ENCODE measurements at regions not wholly inside any gene's neighbourhood (a gene's known extent, or its start where the extent isn't known, plus 50 kb on each side); places are given as distances from the start of the nearest gene placed in this dataset.

DNA sequence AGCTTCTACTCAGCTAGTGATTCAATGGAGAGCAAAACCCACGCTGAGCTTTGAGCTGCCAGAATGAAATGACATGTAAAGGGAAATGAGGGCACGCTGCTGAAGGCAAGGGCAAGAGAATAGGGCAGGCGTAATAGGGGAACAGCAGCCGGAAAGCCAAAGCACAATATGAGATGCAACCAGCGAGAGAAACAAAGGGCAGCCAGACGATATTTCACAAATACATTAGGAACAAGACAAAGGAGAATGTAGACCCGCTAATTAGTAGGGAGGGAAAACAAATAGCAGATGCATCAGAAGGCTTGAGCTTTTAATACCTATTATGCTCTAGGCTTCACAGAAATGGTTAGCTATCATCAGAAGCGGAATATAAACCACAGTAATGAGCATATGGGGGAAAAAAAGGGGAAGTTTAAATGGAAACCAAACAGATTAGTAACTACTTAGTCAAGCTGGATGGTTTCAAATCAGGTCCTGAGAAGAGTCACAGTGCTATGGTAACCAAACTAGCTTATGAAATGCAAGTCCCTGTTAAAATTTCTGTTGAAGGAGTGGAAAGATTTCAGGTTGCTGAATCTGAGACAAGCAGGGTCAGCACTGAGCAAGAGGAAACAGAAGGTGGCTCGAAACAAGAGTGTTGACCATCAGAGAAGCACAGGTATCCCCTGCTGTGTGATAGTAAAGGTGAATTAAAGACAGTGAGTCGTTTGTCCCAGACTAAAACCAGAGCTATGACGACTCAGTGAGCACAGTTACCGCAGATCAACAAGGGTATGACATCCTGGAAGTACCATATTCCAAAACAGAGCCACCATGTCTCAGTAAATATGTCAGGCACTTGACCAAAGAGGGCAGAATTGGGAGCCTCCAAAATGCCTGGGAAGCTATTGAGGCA, 496.9 kb upstream of the CELF2 start:
- DNase-seq, result no peak

GRCh38 chr10:10526846-10527245, 490.8 kb upstream of the CELF2 start:
- DNase-seq, result no peak

DNA sequence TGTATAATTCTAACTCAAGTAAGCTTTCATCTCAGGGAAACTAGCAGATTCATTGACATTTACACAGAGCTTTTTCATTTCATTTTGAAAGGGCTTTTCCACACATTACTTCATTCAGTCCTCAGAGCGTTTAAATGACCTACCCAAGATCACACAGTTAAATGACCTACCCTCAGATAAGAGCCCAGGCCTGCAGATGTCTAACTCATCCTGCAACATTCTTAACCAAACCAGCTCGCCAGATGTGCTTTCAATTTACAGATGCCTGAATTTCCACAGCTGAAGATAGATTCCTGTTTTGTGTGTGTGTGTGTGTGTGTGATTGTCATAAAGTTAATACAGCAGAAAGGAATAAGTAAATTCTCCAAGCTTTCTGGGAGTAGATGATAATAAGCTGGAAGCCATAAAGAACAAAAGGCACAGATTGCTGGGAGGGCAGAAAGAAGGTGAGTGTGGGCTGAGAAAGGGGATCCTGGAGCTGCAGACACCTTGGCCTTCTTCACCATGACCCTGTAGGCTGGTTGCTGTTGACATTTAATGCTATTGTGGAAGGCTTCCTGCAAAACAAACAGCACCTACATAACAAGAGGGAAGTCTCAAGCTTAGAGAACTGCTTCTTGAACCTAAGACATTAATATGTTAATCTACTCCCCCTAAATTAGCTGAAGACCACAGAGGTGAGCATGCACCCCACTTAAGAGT, 489.7 kb upstream of the CELF2 start:
- DNase-seq, result no peak

DNA sequence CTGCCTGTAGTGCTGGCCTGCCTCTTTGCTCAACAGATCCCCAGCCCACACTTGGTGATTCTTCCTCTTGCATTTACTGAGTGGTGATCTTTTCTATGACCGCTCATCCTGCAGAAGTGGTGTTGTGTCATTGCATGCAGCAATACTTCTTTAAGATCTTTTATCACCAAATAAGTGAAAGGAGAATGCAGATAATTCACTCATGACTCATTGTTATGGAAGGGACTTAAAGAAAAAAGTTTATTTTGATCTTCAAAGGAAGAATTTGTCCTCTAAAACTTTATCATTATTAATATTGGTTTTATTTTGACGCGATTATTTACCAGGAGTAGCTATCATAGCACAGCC, 489.1 kb upstream of the CELF2 start:
- no peak for DNase-seq

- no peak for DNase-seq
These were observed 487.4 kb upstream of the CELF2 start for GRCh38 chr10:10530313-10530712.

GRCh38 chr10:10532236-10532635, 485.4 kb upstream of the CELF2 start:
- DNase-seq, result no peak

DNA sequence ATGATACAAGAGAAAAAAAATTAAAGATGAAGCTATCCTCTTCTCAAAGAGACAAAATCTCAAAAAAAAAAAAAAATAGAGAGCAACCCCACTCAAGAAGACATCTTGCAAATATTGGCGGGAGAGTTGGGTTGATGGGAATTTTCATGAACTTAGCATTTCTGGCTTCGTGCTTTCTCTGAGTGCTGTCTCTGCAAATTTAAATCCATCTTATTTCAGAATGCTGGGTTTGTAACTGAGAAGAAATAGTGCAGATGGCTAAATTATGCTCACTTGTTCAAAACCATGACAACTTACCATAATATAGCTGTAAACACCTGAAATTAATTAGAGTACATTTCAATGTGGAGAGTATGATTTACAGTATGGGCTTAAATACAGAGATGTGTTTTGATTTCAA, 484.8 kb upstream of the CELF2 start:
- DNase-seq, result no peak

DNA sequence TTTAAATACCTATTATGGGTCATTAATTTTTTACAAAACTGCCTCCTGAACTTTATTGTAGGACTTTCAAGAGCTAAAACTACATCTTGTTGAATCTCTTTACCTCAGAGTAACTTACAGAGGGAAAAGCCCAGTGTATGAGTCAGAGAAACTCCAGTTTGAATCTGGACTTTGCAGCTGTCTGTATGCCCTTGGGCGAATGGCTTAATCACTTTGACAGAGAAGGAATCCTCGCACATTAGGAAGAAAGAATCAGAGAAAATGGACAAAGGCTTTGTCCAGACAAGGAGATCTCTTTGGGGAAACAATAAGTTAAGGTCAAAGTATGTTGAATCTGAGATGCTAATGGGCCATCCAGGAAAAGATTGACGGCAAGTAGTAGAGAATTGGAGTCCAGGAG, 484.2 kb upstream of the CELF2 start:
- no peak for DNase-seq

DNA sequence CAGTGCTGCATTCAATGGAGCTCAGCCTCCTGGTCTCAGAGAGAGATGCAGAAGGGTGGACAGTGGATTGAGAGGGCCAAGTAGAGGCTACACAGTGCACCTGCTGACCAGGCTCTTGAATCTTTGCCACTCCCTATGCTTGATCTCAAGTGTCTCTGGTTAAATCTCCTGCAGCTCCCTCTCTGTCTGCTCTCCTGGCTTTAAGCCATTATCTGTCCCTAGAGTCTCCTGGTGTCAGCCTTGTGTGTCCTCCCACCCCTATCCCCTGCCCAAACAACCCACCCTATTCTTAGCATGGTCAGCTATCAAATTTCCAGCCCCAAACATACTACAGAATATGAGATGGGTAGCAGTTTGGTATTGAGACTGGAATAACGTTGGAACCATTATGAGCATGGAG, 479.3 kb upstream of the CELF2 start:
- no peak for DNase-seq

DNA sequence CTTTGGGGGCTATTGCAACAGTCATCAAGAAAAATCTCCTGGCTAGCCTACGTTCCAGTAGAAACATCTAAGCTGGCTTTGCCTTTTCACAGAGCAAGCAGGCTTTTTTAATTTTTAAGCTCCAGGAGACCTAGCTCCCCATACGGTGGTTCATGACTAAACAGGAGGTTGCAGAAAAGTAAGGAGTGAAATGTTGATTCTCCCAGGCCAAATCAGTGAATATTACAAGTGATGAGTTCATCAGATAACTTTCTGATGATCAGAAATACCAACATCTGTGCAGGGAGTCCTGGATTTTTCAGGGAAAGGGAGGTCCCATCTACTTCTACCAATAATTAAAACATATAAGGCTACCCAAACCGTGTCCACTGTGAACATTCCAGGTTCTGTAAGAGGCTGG, 477.3 kb upstream of the CELF2 start:
- DNase-seq, result no peak

DNA sequence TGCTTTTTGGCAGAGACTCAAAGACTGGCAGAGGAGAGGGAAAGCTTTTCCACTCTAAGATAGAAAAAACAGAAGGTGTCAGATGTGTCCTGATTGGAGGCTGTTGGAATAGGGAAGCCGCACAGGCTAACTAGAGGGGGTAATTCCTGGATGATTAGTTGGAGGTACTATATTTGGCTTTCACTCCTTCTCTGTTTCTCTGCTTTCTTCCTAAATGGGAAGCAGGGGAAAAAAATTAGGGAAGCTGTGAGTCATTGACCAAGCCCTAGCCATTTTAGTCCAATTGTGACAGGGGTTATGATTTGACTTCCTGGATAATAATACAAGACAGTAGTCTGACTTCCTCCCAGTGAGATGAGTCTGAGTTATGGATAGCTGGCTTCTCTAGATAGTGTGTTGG, 475.2 kb upstream of the CELF2 start:
- DNase-seq, result no peak

DNA sequence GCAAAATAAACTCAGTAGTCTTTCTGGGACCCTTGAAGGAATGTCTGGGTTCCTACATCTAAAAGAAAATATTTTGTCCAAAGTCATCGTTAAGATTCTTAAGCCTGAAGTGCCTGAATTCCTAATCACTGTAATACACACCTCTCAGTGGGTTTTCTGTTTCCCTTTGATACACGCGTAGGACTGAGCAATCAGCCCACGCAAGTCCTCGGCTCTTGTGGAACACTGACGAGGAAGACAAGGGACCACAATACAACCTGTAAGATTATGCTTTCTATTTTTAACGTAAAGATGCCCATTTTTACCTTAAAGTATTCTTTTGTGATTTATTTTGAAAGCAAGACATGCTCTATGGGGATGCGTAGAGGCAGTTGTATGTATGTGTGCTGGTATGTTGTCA, 472.8 kb upstream of the CELF2 start:
- no peak for DNase-seq

- no peak for DNase-seq
These were observed 471.9 kb upstream of the CELF2 start for GRCh38 chr10:10545771-10546170.

DNA sequence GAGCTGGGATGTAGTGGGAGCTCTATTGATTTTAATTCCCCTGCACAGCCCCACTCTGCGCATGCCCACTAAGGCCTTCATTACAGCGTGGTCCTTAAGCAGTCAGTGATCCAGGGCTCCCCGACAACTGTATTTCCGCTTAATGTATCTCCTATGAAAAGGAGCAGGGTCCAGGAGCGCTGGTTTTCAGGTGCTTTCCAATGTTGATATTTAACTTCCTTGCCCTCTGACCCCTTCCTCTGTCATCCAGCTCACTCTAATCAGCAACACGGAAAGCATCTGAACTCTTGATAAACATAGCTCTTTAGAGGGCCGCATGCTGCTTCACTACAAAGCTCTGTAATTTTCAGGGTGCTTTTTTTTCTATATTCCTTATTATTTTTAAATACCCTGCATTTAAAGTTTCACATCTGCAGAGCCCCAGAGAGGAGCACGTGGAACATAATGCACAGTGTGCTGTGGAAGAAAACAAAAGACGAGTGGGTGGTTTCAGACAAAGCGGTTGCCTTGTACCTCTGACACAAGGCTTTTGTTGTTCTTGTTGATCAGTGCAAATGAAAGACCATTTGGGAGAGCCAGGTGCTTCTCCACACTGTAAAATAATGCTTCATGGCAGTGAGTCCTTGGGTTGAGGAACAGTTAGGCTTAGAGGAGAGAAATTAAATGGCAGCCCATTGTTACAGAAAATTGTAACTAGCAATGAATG, 465.9 kb upstream of the CELF2 start:
- DNase-seq, result no peak

GRCh38 chr10:10552948-10553347, 464.7 kb upstream of the CELF2 start:
- no peak for DNase-seq

- no peak for DNase-seq
These were observed 453.4 kb upstream of the CELF2 start for GRCh38 chr10:10564081-10564794.

DNA sequence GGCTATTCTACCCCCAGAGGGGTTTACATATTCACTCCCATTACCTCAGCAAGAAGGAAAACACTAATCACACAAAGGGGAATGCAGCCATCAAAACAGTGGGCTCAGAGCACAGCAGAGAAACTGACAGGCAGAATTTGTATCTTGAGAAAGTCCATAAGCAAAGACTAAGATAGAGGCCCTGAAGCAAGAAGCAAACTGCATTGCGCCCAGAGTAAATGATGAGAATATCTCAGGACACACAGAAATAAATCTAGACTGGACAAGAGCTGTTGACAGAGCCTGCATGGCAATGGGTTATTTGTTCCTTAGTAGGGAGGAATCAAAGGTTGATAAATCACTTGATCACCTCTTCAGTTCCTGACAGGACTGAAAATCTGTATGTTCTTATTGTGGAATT, 440.7 kb upstream of the CELF2 start:
- DNase-seq, result no peak

- DNase-seq, result no peak
These were observed 438.0 kb upstream of the CELF2 start for GRCh38 chr10:10579709-10580108.

- no peak for DNase-seq
These were observed 433.5 kb upstream of the CELF2 start for GRCh38 chr10:10584161-10584560.

- DNase-seq, result no peak
These were observed 429.8 kb upstream of the CELF2 start for GRCh38 chr10:10587744-10588393.

- no peak for DNase-seq
These were observed 427.9 kb upstream of the CELF2 start for GRCh38 chr10:10589540-10590303.

Data from CD4-positive, alpha-beta T cell treated with Interleukin-17A for 4 hours (primary cell).